Right kidney (tissue), 1 donor: ENCODE measurements at regions not wholly inside any gene's neighbourhood (a gene's known extent, or its start where the extent isn't known, plus 50 kb on each side); places are given as distances from the start of the nearest gene placed in this dataset.

ENCODE experiments used
- DNase-seq: peaks from one replicate; pipeline ENCODE4 v3.0.0-alpha.2; 2016

DNA sequence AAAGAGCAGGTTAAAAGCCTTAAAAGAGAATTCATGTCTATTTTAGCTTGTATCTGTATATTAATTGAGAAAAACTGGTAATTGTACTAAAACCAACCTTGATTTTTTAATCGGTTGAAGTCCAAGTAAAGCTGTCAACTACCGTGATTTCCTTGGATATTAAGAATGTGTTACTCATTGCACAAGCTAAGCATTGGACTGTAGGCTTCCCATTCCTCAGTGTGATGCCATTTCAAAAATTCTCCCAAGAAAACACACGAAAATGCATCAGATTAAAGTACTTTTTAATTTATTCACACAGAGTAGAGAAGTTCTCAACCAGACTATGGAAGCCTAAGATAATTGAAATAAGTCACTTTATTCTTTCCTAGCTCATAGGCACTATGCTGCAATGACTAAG lies 761.4 kb upstream of the TYRP1 start:
- no peak for DNase-seq

DNA sequence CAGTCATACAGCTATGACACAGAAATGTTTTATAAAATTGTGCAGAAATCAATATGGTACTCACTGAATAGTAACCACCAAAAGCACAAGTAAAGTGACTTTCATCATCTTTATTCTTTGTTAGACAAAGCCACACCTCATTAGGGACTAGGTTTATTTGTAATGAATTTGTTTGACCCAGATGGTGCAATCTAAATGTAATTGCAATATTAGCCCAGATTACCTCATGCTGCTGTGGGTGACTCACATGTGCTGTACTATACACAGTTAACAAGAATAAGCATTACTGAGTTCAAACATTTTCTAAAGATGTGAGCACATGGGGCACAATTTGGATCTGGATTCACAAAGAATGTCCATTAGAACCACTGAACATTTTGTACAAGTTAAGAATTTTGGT lies 759.3 kb upstream of the TYRP1 start:
- no peak for DNase-seq

DNA sequence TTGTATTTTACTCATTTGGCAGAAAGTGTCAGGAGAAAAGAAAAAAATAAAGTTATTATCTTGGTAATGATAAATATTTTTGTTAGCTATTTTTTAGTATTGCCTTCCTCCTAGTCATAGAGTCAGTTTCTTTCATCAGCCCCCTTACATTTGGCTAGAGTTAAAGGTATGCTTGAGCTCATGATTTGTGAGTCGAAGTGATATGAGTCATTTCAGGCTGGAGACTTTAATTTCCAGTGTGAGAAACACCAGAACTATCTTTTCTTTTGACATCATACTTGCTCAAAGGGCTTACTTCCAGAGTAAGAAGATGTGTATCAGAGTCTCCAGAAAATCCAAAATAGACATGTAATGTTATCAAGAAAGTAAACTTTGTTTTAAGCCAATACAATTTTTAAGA lies 746.7 kb upstream of the TYRP1 start:
- no peak for DNase-seq

DNA sequence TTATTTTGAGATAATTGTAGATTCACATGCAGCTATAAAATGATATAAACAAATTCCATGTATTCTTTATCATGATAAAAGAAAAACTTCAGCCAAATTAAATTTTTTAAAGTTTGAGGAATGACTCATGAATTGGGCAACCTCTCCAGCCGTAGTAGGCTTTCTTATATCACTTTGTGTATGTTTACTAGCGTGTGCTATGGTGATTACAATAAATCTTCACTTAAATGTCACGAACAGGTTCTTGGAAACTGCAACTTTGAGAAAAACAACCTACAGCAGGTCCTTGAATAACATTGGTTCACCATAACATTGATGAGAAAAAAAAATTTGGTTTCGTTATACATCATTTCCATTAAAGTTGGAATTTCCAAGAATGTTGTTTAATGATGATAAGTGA lies 730.9 kb upstream of the TYRP1 start:
- no peak for DNase-seq

DNA sequence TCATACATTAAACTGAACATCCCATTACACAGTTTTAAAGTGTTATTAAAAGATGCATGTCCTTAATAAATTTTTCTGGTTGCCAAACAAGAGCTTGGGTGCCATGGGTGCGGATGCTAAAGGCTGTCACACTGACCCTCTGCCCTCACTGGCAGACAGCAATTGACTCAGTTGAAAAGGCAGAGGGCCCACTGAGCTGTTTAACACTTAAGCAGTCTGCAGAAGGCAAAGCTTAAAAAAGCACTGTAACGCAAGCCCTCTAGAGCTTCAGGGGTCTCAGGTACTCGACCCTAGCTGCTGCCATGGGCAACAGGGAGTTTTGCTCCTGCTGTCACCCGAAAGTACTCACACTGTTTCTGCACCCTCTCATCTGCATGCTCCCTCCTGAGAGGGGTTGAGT lies 726.4 kb upstream of the TYRP1 start:
- no peak for DNase-seq

DNA sequence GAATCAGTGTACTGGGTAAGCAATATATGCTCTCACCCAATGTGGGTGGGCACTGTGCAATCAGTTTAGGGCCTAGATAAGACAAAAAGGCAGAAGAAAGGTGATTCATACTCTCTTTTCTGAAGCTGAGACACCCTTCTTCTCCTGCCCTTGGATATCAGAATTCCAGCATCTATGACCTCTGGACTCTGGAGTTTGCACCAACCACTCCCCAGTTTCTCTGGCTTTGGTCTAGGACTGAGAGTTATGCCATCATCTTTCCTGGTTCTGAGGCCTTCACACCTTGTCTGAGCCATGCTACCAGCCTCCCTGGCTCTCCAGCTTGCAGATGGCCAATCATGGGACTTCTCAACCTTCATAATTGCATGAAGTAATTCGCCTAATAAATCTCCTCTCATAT lies 724.6 kb upstream of the TYRP1 start:
- DNase-seq, result no peak

DNA sequence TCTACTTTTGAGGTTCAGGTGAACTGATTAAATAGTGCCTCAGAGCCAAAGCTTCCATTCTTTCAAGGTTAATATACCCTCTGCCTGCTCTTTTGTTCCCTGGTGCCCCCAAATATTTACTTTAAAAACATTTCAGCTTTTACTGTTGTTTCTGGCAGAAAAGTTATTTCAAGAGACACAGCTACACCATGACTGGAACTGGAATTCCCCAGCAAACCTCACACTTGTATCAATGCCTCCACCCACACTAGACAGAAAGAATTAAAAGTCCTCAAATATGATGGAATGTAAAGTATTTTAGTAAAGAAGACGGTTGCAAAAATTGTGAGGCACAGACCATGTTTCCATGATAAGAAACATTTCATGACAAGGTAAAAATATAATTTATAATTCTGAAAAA lies 720.2 kb upstream of the TYRP1 start:
- DNase-seq, result no peak

DNA sequence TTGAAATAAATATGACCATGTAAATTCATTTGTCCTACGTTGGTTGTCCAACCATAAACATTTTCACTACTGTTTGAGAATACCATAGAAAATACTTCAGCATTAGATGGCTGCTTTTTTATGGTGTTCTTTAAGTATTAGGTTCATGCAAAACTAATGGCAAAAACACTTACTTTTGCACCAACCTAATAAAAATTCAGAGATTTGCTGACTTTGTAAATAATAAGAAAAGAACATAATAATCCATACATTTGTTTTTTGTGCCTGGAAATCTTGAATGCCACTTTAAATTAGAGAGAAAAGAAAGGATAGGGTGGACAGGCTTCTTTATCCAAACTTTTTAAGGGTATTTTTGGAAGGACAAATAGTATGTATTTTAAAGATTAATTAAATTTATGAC lies 719.7 kb upstream of the TYRP1 start:
- no peak for DNase-seq

DNA sequence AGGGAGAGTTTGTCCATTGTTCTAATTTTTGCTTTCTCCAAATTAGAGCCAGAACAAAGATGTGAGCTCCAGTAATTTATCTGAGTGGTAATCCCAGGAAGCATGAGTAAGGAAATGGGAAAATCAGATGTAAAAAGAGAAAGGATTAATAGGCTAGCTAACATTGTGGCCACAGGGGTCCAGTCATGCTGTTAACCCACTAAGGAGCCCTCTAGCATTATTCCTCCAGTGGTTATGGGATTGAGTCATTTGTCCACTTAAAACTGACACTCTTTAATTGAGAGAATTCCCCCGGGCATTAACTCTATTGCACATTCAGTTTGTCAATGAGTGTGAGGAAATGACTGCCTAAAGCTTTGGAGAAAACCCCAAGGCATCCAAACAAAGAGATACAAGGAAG lies 700.3 kb upstream of the TYRP1 start:
- DNase-seq, result no peak

DNA sequence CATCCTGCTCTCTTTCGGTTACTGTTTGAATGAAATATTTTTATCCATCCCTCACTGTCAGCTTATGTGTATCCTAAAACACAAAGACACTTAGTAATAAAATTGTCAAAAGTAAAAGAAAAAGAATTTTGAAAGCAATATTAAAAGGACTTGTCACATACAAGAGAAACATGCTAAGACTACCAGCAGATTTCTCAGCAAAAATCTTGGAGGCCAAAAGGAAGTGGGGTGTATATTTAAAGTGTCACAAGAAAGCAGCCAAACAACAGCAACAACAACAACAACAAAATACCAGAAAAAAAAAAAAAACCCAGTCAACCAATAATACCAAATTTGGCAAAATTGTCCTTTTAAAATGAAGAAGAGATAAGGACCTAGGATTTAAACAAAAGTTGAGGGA lies 678.7 kb upstream of the TYRP1 start:
- DNase-seq, result no peak

DNA sequence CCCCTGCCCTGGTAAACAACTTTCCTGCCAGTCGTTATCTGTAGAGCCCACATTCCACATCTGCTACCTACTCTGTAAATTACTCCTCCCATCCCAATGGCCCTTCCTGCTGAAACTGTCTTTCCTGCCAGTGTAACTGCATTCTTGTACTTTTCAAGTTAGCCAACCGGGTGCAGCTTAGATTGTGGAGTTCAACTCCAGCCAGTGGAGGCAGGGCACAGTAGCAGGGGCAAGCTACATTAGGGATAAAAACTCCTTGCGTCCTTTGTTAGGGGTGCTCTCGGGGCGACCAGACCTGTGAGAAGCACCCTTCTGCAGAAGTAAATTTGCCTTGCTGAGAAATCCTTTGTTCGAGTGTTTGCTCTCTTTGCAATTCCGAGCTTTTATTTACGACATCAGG lies 639.0 kb upstream of the TYRP1 start:
- no peak for DNase-seq

DNA sequence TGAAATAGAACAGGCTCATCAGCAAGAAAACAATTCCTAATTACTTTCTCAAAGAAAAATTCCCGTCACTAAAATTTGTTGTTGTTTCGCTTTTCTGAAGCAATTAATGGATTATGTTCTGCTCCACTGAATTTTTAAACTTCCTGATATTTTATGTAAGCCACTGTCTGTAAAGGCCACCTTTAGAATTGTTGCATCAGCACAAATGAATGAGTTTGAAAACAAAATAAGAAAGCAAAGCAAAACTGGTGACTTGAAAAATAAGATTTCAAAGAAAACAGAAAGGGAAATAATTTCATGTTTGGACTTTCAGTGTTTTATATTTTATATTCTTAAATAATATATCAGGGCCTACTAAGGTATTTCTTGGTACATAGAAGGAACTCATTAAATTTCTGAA lies 636.3 kb upstream of the TYRP1 start:
- no peak for DNase-seq

DNA sequence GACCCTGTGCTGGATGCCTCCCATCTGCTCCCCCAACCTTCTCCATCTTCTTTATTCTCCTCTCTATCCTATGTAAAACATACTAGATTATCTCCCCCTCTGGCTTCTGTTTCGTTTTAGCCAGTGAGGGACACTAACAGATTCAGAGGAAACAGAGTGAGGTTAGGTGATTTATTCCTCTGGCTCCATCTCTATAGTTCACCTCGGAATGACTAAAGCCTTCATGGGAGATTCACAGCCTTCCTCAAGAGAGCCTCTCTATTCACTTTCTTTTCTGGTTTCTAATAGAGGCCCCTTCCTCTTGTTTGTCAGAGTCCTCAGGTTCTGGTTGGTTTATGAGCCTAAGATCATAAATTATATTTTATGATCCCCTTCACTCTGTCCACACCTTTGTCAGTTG lies 633.1 kb upstream of the TYRP1 start:
- DNase-seq, result no peak

DNA sequence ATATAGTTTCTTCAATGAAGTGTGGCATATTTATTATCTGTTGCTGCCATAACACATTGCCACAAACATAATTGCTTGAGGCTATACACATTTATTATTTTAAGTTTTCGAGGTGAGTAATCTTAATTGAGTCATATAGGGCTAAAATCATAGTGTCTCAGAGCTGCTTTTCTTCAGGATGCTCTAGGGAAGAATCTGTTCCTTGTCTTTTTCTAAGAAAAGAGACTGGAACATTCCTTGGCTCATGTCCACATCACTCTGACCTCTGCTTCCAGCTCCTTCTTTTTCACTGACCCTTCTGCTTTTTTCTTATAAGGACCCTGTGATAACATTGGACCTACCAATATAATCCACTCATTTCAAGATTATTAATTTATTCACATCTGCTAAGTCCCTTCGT lies 632.4 kb upstream of the TYRP1 start:
- no peak for DNase-seq

DNA sequence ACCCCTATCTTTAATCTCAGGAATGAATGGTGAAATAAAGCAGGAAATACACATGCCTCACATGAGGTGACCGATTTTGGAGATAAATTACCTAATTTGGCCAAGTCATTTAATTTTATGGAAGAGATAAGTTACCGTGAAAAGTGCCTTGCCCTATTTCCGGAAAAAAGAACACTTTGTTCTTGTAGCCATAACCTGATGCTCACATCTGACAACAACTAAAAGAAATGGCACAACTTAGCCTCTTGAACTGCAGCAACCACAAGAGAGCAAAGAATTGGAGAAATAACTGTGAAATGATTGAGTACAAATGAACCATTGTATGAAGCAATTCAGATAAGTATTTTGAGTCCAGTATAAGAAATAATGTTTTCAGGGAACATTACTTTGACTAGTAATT lies 628.1 kb upstream of the TYRP1 start:
- no peak for DNase-seq

DNA sequence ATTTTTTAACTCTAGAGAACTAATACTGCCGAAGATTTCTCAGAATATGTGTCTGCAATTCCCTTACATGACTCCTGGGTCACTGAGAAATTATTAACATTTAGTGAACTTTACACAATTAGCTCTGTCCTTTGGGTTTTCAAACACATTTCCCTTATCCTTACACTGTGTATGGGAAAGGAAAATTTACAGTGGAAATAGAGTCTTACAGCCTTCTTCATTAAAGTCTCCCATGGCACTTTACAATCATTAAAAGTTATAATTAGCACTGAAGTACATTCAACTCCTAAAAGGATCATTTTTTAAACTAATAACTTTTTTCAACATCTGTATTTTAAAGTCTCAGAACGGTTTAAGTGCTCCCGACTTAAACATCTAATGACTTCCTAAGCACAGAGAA lies 627.5 kb upstream of the TYRP1 start:
- no peak for DNase-seq

DNA sequence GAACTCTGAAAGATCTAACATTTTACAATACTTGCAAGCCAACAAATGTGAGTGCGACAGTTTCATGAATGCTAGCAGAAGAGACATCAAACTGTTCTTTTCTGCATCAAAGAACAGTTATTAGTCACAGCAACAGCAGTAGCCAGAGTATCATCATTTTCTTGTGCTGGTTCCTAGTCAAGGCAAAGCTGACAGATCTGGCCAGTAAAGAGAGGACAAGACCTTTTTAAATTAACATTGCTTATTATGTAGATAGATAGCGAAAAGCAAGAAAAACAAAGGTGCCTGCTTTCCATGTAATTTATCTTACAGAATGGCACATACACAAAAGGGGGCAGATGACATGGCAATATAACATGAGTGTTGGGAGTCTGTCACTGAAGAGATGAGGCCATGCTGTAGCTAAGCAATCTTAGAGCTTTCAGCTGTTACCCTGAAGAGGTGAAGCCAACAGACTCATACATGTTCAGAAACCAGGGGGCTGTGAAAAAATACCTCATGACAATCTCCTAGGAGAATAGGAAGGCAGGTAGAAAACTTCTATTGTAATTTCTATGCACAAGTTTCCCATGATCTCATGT lies 626.6 kb upstream of the TYRP1 start:
- no peak for DNase-seq

DNA sequence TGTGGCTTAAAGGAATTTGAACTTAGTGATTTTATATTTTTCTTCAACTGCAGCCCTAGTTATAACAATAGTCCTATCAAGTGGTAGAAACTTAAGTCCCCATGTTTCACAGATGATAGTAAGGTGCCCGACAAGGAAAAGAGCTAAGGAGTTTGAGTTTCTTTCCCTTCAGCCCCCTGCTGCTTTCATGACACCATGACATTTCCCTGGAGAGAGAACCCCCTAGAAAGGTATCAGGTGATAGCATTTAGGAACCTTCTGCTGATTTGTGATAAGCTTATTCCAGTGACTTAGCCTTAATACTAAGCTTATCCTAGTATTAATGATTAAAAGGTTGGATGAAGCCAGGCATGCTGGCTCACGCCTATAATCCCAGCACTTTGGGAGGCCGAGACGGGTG lies 623.8 kb upstream of the TYRP1 start:
- DNase-seq, result no peak

DNA sequence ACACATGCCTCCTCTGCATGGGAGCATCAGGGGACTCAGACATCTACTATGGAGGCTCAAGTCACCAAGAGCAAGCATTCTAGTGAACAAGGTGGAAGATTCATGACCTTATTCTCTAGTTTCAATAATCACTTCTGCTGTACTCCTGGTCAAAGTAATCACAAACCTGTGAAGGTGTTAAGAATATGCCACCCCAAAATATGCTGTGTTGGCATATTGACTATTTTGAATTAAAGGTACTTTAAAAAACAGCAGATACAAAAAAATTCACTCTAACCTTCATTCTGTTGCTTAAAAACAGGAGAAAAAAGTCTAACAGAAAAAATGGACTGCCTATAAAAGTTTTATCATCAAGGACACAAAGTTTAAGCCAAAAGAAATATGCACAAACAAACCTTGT lies 607.8 kb upstream of the TYRP1 start:
- DNase-seq, result no peak

DNA sequence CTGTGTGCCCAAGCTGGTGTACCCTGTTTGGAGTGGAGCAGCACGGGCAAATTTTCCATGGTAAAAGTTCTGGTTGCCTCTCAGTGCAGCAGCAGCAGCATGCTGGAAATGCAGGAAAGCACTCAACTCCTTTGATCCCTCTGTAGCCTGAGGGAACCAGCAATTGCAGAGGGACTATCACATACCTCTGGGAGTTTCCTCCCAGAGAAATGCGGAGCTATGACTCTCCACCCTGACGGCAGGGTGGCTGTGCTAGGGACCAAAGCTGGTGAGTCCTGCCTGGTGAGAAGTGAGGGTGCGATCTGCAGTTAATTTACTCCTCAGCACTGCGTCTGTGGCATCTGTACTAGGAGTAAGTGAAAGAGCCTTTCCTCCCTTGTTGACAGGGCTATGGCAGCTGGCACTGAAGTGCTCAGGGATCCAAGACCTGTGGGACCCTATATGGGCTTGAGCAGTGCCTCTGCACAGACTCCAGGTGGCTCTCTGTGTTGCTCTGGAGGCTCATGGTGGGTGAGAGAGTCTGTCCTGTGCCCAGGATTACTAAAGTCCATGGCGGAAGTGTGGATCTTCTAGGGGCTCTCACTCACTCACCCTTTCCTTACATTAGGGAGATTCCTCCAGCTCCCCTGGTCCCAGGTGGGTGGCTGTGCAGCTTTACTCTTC lies 601.2 kb upstream of the TYRP1 start:
- DNase-seq, result no peak

DNA sequence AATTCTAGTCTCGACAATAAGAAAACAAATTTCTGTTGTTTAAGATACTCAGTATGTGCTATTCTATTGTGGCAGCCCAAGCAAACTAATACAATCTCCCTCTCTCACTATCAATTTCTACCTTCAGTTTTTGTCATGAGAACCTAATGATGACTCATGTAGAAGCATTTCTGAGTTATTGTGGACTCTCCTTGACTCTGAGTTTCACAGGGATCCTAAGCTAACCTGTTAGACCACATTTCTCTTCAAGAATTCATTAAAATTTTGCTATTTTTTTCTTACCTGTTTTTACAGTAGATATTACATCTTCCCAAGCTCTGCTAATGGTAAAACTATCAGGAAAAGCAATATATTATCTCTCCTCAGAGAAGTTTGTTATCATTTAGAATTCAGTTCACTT lies 599.1 kb upstream of the TYRP1 start:
- no peak for DNase-seq

DNA sequence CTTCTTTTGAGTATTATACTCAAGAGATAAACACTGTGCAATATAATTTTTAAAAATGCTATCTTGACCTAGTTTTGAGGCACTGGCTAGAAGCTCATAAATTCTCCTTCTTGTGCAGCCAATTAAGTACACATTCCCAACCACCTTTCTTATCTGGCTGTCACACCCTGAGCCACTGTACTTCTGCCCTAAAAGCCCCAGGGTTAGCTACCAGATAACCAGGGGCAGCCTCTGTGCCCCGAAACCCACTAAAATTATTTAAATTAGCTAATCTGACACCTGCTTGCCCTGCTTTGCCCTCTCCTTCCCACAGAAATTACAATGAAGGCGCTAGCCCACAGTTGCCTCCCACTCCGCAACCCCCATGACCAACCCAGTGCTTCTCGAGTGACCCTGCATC lies 597.3 kb upstream of the TYRP1 start:
- DNase-seq, result no peak

DNA sequence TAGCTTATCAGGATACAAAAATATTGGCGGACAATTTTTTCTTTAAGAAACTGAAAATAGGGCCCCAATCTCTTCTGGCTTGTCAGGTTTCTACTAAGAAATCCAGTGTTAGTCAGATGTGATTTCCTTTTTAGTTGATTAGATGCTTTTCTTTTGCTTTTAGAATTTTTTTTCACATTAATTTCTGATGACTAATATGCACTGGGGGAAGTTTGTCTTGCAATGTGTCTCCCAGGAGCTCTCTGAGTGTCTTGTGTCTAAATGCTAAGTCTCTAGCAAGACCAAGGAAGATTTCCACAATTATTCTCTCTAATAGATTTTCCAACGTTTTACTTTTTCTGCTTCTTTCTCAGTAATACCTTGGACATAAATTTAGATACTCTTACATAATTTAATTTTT lies 559.8 kb upstream of the TYRP1 start:
- no peak for DNase-seq

DNA sequence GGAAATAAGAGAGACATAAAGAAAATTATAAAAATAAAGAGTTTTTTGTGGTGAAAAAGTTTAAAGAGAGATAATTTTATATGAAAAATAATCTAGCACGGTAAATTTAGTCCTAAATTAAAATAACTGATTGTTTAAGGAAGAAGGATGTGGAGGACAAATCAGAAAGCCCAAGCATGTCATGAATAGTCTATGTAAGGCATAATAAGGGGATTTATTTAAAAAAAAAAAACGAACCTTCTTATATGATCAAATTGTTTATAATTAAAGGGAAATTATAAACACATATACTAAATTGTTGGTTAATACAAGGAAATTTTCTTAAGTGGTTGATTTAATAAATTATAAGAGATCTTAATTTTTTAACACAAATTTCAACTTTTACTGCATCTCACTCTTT lies 551.8 kb upstream of the TYRP1 start:
- no peak for DNase-seq
